SH-SY5Y (cell line): ENCODE measurements at regions not wholly inside any gene's neighbourhood (a gene's known extent, or its start where the extent isn't known, plus 50 kb on each side); places are given as distances from the start of the nearest gene placed in this dataset.

Experiments used
- GATA2 ChIP-seq: IDR thresholded peaks from 2 replicates; pipeline ENCODE4 v1.6.1; 2011; ENCODE audit warnings: mild to moderate bottlenecking, low read depth, low read length
- GATA3 ChIP-seq: IDR thresholded peaks from 2 replicates; pipeline ENCODE4 v1.6.1; 2011; ENCODE audit warnings: low read depth, mild to moderate bottlenecking, low read length, moderate library complexity

DNA sequence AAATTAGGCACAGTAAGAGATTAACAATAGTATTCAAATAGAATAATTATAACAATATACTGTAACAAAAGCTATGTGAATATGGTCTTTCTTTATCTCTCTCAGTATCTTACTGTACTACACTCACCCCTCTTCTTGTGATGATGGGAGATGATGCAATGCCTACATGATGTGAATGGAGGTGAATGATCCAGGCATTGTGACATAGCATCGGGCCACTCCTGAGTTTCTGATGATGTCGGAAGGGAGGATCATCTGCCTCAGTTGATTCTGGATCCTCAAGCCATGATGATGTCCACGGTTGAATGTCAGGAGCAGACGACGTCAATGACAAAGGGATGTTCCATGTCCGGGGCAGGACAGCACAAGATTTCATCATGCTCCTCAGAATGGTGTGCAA lies 268.3 kb upstream of the MGAT5 start:
- TF ChIP-seq GATA3: no peak
- no peak for TF ChIP-seq GATA2
